ENCODE measurements at regions not wholly inside any gene's neighbourhood (a gene's known extent, or its start where the extent isn't known, plus 50 kb on each side); places are given as distances from the start of the nearest gene placed in this dataset.

DNA sequence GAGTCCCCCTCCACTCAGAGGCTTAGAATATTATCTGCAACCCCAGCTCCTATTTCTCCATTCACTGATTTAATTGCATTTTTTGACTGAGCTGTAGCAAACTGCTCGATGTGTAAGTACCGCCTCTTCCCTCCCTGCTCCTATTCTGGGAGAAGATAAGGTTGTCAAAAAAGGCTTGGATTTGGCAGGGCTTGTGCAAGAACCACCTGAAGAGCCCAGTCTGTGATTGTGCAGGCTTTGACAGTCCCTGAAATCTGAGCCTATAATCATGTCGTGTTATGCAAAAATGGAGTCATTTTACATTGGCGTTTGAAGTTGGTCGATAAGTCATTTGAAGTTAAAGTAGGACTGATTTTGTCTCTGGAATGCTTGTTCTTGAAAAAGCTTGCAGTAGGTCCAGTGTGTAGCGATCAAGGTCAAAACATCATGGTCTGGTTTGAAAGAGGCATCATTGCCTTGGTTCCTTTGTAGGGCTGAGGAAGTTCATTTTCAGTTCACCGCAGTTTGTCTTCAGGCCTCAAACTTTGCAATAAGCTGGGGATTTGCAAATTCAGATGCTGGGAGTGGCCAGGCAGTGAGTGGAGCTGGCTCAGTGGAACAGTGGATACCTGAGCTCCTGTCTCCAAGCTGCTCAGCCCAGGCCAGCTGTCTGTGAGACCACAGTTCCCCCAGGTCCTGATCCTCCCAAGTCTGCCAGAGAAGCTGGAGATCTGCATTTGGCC, 68.8 kb downstream of the KATNIP start:
- TF ChIP-seq, protein P1, sequence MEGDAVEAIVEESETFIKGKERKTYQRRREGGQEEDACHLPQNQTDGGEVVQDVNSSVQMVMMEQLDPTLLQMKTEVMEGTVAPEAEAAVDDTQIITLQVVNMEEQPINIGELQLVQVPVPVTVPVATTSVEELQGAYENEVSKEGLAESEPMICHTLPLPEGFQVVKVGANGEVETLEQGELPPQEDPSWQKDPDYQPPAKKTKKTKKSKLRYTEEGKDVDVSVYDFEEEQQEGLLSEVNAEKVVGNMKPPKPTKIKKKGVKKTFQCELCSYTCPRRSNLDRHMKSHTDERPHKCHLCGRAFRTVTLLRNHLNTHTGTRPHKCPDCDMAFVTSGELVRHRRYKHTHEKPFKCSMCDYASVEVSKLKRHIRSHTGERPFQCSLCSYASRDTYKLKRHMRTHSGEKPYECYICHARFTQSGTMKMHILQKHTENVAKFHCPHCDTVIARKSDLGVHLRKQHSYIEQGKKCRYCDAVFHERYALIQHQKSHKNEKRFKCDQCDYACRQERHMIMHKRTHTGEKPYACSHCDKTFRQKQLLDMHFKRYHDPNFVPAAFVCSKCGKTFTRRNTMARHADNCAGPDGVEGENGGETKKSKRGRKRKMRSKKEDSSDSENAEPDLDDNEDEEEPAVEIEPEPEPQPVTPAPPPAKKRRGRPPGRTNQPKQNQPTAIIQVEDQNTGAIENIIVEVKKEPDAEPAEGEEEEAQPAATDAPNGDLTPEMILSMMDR (IDR thresholded peaks at IDR 0.05), result no peak
- no peak for TF ChIP-seq EP300 (IDR thresholded peaks at IDR 0.05)

All from esophagus muscularis mucosa (tissue), 3 donors.